Eye (tissue), 1 donor: ENCODE measurements at regions not wholly inside any gene's neighbourhood (a gene's known extent, or its start where the extent isn't known, plus 50 kb on each side); places are given as distances from the start of the nearest gene placed in this dataset.
"Not testable (repeated sequence)": the region's sequence is repeated elsewhere in the genome, so short reads cannot be mapped to it uniquely, and the experiment has no call there.

Experiments
- DNase-seq: peaks from one replicate; pipeline ENCODE4 v3.0.0-alpha.2; 2015

- peak; percentile 27 for DNase-seq
Observed at GRCh38 chr22:25281675-25282345, 62.4 kb downstream of the CRYBB2 start.

- DNase-seq: peak; percentile 31
Observed at GRCh38 chr22:25282346-25282670, 62.9 kb downstream of the CRYBB2 start.

DNA sequence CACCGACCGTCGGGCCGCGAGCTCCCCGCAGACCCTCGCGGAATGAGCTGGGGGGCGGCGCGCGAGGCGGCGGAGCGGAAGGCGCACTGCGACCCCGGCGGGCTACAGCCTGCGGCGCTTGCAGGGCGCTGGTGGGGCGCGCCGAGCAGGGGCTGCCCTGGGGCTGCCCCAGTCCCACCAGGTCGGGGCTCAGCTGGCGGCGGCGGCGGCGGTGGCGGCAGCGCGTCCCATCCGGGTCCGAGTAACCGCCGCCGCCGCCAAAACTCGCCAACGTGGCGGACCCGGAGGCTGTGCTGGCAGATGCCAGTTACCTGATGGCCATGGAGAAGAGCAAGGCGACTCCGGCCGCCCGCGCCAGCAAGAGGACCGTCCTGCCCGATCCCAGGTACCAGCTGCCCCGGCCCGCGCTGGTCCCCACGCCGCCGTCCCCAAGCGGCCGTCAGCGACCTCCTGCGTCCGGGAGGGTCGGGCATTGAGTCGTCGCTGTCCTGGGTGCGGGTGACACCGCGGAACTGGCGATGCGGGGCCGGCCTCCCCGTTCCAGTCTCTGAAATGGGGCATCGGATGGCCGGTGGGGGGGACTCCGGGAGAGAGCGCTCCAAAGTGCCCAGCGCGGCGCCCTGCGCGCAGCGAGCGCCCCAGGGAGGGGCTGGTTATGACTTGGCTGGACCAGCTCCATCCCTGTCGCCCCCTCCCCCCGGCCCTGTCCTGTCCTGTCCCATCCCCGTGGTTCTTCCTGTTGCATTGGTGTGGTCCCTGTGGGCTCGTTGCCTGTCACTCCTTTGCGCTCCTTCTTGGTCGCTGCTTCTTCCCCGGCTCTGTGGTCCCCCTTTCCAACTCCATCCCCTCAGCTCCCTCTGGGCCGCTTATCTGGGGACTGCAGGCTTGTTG lies 63.5 kb downstream of the CRYBB2 start:
- DNase-seq: peak; percentile 35

DNA sequence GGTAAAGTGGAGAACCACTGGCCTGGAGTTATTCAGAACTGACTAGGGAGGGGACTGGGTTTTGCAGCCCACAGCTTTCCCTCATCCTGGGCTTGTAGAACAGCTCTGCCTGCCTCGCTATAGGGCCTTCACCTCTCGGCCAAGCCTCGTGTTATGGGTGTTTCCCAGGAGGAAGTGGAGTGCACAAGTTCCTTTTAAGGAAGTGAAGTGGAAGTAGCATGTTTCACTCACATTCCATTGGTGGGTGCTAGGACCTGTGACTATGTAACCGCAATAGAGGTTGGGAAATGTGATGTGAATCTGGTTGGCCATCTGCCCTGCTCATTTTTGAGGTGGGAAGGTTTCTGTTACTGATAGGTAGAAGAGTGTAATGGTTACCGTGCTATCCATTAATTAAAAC lies 69.0 kb downstream of the CRYBB2 start:
- DNase-seq: not testable (repeated sequence)

DNA sequence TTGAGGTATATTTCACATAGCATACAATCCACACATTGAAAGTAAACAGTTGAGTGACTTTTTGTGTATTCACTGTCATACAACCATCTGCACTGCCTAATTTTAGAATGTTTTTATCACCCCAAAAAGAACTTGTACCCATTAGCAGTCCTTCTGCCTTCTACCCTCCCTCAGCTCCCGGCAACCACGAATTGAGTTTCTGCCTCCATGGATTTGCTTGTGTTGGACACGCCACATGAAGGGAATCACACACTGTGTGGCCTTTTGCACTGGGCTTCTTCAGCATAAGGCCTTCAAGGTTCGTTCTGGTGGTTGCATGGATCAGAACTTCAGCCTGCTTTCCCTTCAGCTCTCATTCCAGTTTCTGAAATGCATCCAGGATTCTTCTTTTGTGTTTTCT lies 82.5 kb downstream of the CRYBB2 start:
- DNase-seq: not testable (repeated sequence)

DNA sequence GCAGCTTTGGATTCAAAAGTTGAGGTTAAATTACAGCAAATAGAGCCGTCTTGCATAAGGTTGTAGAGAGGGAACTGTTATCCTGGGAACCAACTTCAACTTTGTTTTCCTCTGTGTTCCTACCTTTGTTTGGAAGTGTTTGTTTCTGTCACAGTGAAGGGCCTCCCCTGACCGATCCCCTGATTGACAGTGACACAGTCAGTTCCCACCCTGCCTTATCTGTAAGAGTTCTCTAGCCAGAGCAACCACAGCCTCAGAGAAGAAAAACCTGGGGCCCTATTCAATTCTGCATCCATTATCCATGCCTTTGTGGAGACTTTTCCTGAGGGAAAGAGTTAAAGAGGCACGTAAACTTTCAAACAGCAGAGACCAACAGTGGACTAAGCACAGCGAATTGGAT lies 90.1 kb downstream of the CRYBB2 start:
- not testable (repeated sequence) for DNase-seq

GRCh38 chr22:25311924-25312323 lies 92.5 kb downstream of the CRYBB2 start:
- not testable (repeated sequence) for DNase-seq

DNA sequence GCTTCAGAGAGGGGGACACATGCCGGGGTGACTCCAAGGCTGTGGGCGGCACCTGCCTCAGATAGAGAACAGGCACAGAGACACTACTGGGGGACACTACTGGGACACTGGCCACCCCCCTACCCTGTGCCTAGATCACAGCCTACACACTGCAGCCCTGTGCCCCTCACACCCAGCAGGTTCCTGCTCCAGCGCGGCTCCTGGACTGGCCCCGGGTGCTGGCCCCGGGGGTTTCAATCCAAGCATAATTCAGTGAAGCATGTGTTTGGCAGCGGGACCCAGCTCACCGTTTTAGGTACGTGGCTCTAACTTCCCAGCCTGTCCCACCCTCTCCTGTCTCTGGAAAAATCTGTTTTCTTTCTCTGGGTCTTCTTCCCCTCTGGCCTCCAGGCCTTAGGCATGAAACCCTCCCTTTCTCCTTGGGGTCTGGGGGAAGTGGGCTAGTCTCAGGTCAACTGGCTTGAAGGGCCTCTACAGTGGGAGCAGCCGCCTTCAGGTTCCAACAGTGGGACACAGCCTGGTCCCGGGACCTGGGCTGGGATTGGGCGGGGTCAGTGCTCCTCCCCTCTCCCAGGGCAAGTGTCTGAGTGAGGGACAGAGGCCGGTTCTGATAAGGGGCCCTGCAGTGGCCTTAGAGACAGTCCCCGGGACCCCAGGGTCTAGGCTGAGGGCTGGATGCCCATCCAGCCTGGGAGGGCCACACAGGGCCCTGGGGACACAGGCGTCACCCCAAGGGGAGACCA lies 98.8 kb downstream of the CRYBB2 start:
- no peak for DNase-seq

GRCh38 chr22:25327018-25327755 lies 107.7 kb downstream of the CRYBB2 start:
- no peak for DNase-seq

GRCh38 chr22:25331050-25331449 lies 111.6 kb downstream of the CRYBB2 start:
- no peak for DNase-seq

GRCh38 chr22:25331911-25332310 lies 112.5 kb downstream of the CRYBB2 start:
- DNase-seq: not testable (repeated sequence)

DNA sequence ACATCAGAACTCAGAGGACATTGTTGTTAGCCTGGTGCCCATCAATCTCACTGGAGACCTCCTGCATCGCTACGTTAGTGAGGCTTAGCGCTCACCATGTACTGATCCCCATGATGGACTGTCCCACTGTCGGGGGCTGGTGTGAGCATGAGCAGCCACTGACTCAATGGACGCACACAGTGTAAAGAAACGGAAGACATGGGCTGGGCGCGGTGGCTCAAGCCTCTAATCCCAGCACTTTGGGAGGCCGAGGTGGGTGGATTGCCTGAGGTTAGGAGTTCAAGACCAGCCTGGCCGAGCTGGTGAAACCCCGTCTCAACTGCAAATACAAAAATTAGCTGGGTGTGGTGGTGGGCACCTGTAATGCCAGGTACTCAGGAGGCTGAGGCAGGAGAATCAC lies 112.9 kb downstream of the CRYBB2 start:
- no peak for DNase-seq

GRCh38 chr22:25334162-25334490 lies 114.7 kb downstream of the CRYBB2 start:
- peak; percentile 78 for DNase-seq

DNA sequence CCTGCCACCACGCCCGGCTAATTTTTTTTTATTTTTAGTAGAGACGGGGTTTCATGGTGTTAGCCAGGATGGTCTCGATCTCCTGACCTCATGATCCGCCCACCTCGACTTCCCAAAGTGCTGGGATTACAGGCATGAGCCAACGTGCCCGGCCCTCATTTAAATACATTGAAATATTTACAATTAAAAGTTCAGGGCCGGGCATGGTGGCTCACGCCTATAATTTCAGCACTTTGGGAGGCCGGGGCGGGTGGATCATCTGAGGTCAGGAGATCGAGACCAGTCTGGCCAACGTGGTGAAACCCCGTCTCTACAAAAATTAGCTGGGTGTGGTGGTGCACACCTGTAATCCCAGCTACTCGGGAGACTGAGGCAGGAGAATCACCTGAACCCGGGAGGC lies 115.2 kb downstream of the CRYBB2 start:
- not testable (repeated sequence) for DNase-seq

DNA sequence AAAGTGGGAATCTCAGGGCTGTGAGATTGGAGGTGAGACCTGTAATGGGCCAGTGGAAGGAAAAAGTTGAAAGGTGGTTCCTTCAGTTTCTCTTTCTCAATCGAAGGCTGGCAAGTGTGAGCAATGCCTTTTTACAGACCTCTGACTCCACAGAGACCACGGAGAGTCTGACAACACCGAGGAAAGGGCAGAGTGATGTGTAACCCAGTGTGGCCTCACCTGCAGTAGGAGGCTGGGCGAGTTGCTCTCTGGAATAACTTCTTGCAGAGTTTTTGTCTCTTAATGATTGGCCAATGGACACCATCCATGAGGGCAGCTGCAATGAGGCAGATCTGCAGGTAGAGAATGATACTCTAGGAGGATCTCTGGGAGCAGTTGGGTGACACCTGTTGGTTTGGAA lies 115.8 kb downstream of the CRYBB2 start:
- DNase-seq: not testable (repeated sequence)

GRCh38 chr22:25340536-25340935 lies 121.1 kb downstream of the CRYBB2 start:
- DNase-seq: not testable (repeated sequence)

GRCh38 chr22:25344366-25344765 lies 124.9 kb downstream of the CRYBB2 start:
- DNase-seq: not testable (repeated sequence)

GRCh38 chr22:25346859-25347751 lies 127.7 kb downstream of the CRYBB2 start:
- DNase-seq: no peak

GRCh38 chr22:25347752-25348102 lies 128.3 kb downstream of the CRYBB2 start:
- no peak for DNase-seq

- no peak for DNase-seq
Observed at GRCh38 chr22:25348391-25348790, 129.0 kb downstream of the CRYBB2 start.

- not testable (repeated sequence) for DNase-seq
Observed at GRCh38 chr22:25348996-25349395, 129.6 kb downstream of the CRYBB2 start.

DNA sequence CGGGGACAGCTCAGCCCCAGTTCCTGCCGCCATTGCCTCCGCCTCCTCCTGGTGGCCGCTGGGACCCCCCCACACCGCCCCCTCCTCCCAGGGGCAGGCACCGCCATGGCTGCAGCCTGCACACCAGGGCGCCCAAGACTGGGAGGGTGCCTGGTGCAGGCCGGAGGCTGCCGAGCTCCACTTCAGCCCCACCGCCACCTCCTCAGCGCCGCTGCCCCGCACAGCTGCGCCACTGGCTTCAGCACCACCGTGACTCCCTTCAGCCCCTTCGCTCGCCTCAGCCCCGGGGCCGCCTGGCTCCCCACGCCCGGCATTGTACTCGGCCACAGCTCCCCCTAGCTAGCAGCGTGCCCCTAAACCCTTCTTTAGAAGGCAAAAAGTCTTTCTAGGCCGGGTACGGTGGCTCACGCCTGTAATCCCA lies 131.1 kb downstream of the CRYBB2 start:
- no peak for DNase-seq
